DND-41 (cell line): ENCODE measurements at regions not wholly inside any gene's neighbourhood (a gene's known extent, or its start where the extent isn't known, plus 50 kb on each side); places are given as distances from the start of the nearest gene placed in this dataset.

Source experiments
- EZH2 ChIP-seq: IDR thresholded peaks from 3 replicates; pipeline ENCODE4 v1.6.1; 2012; ENCODE audit warnings: borderline replicate concordance, low read depth, mild to moderate bottlenecking, moderate library complexity, low read length, inconsistent platforms; ENCODE audit not compliant: severe bottlenecking
- TF ChIP-seq, protein P1 (sequence below): IDR thresholded peaks from 2 replicates; pipeline ENCODE4 v1.5.1; 2012; ENCODE audit warnings: borderline replicate concordance, low read length, moderate library complexity, mild to moderate bottlenecking; ENCODE audit not compliant: poor library complexity, severe bottlenecking; ENCODE audit errors: extremely low read depth

DNA sequence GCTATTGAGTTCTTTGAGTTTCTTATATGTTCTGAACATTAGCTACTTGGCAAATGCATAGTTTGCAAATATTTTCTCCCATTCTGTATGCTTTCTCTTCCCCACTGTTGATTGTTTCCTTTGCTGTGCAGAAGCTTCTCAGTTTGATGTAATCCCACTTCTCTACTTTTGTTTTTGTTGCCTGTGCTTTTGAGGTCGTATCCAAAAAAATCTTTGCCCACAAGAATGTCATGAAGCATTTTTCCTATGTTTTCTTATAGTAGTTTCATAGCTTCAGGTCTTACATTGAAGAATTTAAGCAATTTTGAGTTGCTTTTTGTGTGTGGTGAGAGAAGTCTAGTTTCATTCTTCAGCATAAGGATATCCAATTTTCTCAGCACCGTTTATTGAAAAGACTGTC is 536.7 kb upstream of the ARGLU1 start:
- TF ChIP-seq, protein P1, sequence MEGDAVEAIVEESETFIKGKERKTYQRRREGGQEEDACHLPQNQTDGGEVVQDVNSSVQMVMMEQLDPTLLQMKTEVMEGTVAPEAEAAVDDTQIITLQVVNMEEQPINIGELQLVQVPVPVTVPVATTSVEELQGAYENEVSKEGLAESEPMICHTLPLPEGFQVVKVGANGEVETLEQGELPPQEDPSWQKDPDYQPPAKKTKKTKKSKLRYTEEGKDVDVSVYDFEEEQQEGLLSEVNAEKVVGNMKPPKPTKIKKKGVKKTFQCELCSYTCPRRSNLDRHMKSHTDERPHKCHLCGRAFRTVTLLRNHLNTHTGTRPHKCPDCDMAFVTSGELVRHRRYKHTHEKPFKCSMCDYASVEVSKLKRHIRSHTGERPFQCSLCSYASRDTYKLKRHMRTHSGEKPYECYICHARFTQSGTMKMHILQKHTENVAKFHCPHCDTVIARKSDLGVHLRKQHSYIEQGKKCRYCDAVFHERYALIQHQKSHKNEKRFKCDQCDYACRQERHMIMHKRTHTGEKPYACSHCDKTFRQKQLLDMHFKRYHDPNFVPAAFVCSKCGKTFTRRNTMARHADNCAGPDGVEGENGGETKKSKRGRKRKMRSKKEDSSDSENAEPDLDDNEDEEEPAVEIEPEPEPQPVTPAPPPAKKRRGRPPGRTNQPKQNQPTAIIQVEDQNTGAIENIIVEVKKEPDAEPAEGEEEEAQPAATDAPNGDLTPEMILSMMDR, result no peak
- no peak for TF ChIP-seq EZH2
